Epithelial cell of proximal tubule (primary cell): ENCODE measurements at regions not wholly inside any gene's neighbourhood (a gene's known extent, or its start where the extent isn't known, plus 50 kb on each side); places are given as distances from the start of the nearest gene placed in this dataset.
A peak's percentile ranks its signal among the peaks of the same experiment; 100 is the strongest.
"Not testable (repeated sequence)": the region's sequence is repeated elsewhere in the genome, so short reads cannot be mapped to it uniquely, and the experiment has no call there.

Experiments used
- DNase-seq: peaks from one replicate; pipeline ENCODE4 v3.0.0-alpha.2; 2011; ENCODE audit warnings: low read depth
- H3K4me3 ChIP-seq: 2 replicates; pipeline ENCODE4 v1.5.1; 2011; ENCODE audit warnings: low read depth, mild to moderate bottlenecking, low read length
- CTCF ChIP-seq: conservative IDR thresholded peaks from 2 replicates; pipeline ENCODE4 v1.5.1; 2012; ENCODE audit warnings: low read depth, mild to moderate bottlenecking, low read length

- DNase-seq, result no peak
- no peak for TF ChIP-seq CTCF
- H3K4me3 ChIP-seq, result no peak overlapping the region
Observed at GRCh38 chr19:21607449-21607848, 102.0 kb downstream of the ZNF429 start.

GRCh38 chr19:21607011-21607410, 101.6 kb downstream of the ZNF429 start:
- DNase-seq, H3K4me3 ChIP-seq: not testable (repeated sequence)

GRCh38 chr19:21606326-21606725, 100.9 kb downstream of the ZNF429 start:
- not testable (repeated sequence) for H3K4me3 ChIP-seq, DNase-seq

GRCh38 chr19:21604951-21605476, 99.6 kb downstream of the ZNF429 start:
- H3K4me3 ChIP-seq, result peak overlapping the region; percentile 53
- no peak for DNase-seq
- no peak for TF ChIP-seq CTCF
